Islet precursor cell (in vitro differentiated cells): ENCODE measurements at regions not wholly inside any gene's neighbourhood (a gene's known extent, or its start where the extent isn't known, plus 50 kb on each side); places are given as distances from the start of the nearest gene placed in this dataset.
"Not testable (repeated sequence)": the region's sequence is repeated elsewhere in the genome, so short reads cannot be mapped to it uniquely, and the experiment has no call there.

Experiments
- DNase-seq: peaks from one replicate; pipeline ENCODE4 v3.0.0-alpha.2; 2018

DNA sequence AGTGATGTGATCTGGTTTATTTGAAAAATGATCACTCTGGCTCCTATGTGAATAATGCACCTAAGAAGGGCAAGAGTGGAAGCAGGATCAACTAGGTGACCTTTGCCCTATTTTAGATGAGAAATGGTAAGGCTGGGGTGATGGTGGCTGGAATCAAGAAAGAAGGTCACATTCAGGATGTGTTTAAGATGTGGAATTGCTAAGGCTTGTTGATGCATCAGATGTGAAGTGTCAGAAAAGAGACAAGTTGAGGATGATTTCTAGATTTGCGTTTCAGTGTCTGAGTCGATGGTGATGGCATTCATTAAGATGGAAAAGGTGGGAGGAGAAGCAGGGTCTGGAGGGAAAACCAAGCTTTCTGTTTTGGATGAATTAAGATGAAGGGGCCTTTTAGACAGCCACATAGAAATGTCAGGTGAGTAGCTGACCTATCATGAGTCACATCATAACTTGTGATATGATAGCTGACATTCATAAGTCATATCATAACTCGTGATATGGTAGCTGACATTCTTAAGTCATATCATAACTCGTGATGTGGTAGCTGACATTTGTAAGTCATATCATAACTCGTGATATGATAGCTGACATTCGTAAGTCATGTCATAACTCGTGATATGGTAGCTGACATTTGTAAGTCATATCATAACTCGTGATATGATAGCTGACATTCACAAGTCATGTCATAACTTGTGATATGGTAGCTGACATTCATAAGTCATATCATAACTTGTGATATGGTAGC lies 101.2 kb upstream of the SEC11C start:
- no peak for DNase-seq

DNA sequence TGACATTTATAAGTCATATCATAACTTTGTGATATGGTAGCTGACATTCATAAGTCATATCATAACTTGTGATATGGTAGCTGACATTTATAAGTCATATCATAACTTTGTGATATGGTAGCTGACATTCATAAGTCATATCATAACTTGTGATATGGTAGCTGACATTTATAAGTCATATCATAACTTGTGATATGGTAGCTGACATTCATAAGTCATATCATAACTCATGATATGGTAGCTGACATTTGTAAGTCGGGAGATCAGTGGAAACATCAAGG lies 100.7 kb upstream of the SEC11C start:
- not testable (repeated sequence) for DNase-seq

GRCh38 chr18:59039449-59039848 lies 100.2 kb upstream of the SEC11C start:
- no peak for DNase-seq

DNA sequence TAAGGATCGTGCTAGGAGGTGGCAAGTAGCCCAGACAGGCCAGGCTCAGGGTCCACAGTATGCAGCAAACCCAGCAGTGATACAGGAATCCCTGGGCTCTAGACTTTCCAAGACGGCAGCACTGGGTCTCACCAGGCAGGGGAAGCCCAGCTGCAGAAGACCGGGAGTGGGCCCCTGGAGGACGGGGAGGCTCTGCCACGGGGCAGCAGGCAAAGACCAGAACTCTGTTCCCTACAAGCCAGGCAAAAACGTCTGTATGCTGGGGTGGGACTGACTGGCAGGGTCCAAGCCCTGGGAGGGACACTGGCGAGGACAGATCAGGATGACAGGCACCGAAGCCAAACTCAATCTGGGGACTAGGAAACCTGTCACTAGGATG lies 98.9 kb upstream of the SEC11C start:
- no peak for DNase-seq

- DNase-seq, result no peak
These were observed 98.4 kb upstream of the SEC11C start for GRCh38 chr18:59041296-59041695.

DNA sequence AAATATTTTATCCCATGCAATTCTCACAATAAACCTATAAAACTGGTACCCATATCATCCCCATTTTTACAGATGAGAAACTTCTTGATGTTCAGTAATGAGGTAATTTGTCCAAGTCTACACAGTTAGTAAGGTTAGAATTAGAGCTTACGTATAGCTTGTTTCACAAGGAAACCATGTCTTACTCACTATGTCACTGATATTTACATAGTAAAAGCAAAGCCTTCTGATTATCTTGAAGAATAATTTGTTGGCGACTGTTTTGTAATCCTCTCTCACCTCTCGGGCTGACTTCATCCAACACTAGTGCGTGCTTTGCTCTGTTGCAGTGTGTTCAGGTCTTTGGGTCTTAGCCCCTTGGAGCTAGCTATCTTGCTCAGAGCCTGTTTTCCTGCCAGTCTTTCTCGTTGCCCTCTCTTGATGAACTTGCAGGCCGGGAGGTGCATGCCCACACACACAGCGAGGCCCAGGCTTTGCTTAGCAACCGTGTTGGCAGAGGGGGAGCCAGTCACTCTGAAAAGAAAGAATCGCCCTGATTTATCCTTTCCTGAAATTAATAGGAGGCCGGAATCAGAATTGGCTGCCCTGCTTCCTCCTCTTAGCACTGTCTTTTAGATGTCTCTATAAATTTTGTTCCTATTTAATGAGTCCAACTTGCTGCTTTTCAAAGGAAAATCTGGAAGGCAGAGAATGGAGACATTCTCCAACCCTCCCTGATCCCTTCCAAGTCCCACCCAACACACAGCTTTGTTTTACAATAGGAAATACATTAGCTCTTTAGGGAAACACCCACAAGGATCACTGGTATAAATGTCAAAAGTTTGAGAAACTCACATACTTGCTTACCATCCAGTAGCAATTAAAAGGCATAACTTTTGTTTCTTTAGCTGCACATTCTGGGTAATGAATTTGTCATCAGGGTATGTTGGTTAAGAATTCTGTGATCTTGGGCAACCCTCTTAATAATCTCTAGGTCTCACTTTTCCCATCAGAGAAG lies 97.6 kb upstream of the SEC11C start:
- no peak for DNase-seq

DNA sequence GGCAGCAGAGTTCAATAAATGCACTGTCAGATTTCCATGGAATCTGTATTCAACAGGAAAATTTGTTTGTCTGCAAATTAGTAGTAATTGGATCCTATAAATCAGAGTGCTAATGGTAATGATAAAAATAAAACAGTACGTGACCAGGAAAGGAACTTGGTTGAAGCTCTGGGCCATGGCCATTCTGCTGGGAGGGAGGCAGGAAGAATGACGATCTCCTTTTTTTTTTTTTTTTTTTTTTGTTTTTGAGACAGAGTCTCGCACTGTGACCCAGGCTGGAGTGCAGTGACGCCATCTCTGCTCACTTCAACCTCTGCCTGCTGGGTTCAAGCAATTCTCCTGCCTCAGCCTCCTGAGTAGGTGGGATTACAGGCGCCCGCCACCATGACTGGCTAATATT lies 94.8 kb upstream of the SEC11C start:
- DNase-seq, result no peak

DNA sequence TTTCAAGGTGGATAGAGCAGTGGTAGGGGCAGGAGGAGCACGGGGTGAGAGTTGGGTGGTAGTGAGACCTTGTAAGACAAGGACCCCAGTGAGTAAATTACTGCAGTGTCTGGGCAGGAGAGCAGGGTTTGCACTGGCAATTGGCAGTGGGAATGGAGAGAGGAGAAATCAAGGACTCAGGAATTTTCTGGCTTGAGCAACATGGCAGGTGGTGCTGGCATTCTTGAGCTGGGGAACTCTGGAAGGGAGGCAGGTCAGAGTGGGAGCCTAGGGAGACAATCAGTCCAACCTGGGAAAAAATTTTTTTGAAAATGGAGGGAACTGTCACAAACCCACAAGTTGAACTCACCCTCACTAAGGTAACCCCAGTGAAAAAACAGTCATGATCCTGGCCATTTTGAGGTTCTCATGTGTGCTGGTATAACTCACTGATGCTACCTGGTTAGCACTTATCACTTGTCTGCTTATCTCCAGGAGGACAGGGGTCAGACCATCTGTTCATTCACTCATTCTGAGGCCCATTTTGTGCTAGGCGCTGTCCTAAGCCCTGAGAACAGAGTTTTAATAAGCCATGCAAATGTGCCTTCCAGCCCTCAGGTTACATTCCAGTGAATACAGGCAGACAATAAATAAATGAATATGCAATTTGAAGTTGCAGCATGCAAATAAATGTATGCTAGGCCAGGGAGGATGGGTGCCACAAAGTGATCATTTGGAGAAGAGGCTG lies 92.2 kb upstream of the SEC11C start:
- no peak for DNase-seq

DNA sequence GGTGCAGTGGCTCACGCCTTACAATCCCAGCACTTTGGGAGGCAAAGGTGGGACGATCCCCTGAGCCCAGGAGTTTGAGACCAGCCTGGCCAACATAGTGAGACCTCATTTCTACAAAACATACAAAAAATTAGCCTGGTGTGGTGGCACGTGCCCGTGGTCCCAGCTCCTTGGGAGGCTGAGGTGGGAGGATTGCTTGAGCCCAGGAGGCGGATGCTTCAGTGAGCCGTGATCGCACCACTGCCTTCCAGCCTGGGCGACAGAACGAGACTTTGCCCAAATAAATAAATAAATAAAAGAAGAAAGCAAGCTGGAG lies 91.7 kb upstream of the SEC11C start:
- no peak for DNase-seq

DNA sequence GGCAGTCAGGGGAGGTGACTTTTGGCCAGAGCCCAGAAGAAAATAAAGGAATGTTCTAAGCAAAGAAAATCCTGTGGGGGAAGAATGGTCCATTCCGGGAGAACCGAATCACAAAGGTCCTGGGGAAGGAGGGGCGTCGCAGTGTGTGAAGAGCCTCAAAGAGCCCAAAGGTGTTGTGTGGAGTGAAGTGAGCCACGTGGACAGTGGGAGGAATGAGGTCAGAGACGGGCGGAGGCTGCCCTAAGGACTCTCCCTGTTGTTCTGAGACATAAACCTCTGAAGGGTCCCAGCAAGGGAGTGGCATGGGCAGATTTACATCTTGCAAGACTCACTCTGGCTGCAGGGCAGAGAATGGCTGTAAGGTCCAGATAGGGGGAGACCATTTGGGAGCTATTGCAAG lies 91.3 kb upstream of the SEC11C start:
- peak; percentile 56 for DNase-seq

DNA sequence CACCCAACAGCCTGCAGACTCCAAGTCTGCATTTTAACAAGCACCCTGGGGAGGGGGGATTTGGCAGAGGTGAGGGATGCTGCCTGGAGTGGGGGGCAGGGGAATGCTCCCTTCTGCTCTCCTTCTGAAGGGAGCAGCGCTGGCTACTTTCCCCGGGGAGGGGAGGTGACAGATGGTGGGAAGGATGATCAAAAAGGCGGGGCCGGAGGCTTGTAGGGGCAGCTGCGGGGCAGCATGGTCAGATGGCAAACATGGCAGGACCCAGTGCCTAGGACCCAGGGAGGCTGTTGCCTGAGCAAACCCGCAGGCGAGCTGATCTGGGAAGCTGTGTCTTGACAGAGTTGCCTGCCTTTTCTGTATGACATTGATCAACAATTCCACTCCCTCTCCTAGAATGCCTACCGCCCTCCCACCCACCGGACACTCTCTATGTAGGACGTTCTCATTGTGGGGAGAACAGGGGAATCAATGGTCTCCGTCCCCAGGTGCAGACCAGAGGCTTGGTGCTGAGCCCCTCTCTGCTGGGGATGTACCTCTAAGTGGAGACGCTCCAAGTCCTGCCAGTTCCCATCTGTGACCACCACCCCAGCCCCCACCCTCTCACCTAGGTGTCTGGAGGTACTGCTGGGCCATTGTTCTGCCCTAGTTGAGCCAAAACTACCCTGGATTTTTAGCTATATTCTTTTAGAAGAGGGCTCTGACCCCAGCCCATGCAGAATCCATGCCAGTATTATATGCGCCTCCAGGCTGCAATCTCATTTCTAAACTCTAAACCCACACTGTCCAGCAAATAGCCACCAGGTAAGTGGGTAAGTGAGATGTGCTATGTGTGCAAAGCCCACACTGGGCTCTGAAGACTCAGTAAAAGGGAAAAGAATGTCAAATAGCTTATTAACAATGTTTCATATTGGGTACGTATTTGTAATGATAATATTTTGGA lies 89.7 kb upstream of the SEC11C start:
- DNase-seq, result peak; percentile 41

DNA sequence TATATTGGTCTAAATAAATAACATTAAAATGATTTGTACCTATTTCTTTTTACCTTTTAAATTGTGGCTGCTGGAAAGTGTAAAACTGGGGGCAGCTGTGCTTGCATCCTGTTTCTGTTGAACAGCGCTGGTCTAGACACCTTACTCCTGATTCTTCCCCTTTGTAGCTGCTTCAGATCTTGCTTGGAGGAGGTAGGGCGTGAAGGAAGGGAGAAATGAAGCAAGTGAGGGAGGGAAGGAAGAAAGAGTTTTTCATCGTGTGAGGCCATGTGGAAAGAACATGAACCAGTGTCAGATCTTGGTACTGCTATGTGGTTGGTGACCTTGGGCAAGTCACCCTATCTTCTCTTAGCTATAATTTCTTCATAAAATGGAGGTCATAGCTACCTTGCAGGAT lies 89.0 kb upstream of the SEC11C start:
- DNase-seq, result no peak

DNA sequence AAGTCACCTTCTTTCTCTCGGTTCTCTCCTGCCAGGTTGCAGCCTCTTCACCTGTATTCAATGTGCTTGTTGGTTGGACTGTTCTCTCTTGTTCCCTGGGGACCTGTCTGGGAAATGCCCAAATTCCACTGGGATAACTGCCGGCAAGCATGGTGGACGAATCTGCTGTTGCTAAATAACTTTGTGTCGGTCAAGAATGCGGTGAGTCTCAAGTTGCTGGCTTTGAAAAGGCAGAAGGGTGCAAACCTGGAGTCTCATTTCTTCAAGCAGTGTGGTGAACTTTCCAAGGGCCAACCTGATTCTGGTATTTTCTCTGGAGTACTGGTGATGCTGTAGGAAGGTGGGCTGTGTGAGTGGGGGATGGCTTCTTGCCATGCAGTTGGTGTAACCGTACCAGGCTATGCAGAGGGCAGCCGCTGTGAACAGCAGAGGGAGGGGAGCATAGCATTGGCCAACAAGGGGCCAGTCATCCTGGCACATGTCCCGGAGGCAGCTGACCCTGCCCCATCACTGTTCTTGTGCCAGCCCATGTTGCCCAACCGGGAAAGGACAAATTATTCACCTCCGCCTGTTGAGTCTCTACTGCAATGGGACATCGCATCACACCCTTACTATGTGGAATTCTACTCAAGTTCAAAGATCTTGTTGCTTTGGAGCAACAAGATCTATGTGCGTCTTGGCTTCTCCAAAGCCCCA lies 88.1 kb upstream of the SEC11C start:
- no peak for DNase-seq

- no peak for DNase-seq
These were observed 86.5 kb upstream of the SEC11C start for GRCh38 chr18:59052965-59053820.

DNA sequence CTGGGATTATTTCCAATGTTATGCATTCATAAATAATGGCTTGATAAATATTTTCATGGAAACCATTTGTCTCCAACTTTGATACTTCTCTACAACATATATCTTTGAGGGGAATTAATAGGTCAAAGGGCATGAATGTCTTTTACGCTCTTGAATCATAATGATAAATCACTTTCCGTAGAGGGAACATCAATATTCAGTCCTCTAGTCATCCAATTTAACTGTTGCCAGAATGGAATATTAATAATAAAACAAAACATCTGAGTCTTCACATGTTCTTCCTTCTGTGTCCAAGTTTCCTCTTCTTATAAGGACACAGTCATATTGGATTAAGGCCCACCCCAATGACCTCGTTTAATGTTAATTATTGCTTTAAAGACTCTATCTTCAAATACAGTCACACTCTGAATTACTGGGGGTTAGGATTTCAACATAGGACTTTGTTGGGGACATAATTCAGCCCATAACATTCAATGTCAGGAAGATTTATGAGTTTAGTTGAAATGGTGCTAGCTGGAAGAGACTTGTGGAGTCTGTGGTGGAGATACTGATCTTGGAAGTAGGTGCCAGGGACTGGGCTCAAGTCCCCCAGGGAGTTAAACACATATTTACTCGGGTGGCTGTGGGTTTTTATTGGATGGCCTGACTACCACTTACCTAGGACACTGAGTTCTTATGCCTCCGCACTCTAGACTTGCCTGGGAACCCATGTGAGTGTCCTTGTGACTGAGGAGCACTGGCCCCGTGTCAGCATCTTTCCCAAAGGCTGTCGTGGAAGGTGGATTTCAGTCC lies 85.0 kb upstream of the SEC11C start:
- peak; percentile 71 for DNase-seq

GRCh38 chr18:59055345-59056032 lies 84.2 kb upstream of the SEC11C start:
- peak; percentile 61 for DNase-seq

DNA sequence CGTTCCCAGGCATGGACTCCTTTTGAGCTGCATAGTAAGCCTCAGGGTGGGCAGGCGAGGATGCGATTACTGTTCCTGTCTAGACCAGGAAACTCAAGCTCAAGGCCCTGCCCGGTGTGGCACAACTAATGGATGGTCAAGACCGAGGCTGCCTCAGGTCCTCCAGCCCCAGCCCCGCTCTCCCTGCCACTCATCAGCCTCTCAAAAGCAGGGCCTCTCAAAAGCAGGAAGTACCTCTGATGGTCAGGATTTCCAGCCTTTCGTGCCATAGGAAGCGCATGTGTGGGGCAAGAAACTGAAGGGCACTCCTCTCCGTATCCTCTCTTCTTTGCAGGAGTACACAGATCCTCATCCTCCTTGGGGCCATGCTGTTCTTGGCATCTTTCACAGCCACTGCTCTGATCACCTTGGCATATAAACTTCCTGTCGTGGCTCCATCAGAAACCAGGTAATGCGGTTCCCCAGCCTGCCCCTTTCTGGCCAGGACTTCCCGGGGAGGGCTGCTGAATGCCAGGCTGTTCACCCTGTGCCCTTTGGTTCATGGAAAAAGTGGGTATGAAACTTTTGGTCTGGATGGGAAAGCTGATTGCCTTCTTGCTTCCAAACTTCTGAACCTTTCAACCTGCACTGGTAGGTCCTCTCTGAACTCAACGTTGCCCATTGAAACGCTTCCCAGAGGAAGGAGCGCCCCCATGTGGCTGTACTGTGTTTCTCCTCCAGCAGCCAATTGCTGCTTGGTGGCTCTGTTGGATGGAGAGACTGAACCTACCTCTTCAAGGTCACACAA lies 82.8 kb upstream of the SEC11C start:
- DNase-seq, result peak; percentile 91

- peak; percentile 32 for DNase-seq
These were observed 82.2 kb upstream of the SEC11C start for GRCh38 chr18:59057493-59057795.

- DNase-seq, result no peak
These were observed 81.7 kb upstream of the SEC11C start for GRCh38 chr18:59057969-59058368.
